LoVo (cell line): ENCODE measurements at regions not wholly inside any gene's neighbourhood (a gene's known extent, or its start where the extent isn't known, plus 50 kb on each side); places are given as distances from the start of the nearest gene placed in this dataset.

Experiments
- DNase-seq: peaks from one replicate; pipeline ENCODE4 v3.0.0-alpha.2; 2016; ENCODE audit warnings: low spot score

DNA sequence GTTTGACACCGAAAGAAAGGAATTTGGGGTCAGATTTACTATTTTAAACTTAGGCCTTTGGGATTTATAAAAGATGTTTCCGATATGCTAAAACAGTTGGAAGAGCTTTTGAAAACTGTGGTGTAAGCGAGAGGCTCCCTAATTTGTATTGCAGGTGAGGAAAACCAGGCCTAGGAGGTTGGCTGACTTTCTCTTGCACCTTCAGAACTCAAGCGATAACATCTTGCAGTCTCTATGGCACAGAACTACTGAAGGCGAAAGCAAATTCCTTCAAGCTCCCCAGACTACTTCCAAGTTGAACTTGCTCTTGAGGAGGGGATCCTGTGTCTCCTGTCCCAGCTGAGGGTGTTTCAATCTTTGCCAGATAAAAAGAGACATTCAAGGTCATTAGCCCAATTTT, 685.7 kb downstream of the ADGRL2 start:
- DNase-seq = no peak

DNA sequence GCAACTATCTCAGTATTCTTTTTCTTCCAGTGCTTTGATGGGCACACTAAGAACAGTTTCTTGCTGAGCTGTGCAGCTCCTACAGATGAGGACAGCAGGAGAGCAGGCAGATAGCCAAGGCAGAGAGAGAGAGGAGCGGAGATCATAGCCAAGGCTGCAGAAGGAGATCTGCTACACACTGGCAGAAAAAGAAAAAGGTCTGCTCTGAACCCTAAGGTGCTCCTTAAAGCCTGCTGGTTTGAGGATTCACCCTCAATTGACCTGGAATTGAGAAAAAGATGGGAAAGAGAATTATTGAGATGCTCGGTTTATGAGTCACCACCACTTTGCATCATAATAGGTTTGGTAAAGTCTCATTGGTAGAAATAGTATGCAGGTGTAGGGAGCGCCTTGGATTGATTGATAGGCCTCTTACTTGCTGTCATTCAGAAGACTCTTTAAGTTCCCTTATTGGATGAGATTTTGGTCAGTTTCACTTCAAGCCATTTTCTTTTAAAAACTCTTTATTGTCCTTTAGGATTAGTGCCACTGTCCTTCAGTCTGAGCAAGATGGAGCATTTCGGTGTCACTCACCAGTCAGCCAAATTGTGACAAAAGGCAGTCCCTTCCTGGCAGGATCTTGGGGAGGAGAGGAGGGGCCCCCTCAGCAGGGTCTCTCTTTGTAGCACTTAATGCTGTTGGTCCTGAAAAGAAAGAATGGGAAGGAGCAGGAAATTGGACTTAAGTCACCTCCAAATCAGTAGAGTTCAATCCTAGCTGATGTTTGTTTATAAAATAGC, 685.0 kb downstream of the ADGRL2 start:
- DNase-seq = no peak

DNA sequence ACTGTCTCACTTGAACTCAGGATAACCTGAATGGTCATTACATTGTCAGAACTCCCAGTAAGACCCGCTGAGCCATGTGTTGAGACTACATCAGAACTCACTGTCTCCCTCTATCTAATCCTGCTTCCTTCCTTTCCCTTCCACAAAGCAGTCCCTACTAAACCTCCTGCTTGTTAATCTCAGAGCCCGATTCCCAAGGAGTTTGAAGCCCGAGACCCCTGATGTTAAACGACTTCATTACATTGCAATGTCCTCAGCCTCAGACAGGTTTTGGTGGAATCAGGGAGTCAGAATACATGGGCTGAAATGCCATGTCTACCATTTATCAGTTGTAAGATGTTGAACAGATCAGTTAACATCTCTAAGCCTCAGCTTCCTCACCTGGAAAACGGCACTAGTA, 682.4 kb downstream of the ADGRL2 start:
- DNase-seq = no peak

DNA sequence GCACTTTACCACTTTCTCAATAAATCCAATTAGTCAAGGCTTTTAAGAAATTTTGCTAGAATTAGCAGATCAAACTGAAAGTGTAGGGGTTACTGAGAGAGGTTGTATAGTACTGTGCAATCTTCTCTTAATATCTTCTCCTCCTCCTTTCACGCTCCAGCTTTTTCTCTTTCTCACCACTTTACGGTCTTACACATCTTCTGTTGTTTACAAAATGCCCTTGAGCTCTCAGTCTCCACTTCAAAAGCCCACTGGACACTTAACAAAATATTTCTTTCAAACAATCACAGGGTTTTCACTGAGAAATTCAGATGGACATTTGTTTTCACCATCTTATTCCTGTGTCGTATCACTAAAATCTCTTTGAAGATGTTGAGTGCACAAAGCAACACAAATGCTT, 678.2 kb downstream of the ADGRL2 start:
- DNase-seq = no peak

DNA sequence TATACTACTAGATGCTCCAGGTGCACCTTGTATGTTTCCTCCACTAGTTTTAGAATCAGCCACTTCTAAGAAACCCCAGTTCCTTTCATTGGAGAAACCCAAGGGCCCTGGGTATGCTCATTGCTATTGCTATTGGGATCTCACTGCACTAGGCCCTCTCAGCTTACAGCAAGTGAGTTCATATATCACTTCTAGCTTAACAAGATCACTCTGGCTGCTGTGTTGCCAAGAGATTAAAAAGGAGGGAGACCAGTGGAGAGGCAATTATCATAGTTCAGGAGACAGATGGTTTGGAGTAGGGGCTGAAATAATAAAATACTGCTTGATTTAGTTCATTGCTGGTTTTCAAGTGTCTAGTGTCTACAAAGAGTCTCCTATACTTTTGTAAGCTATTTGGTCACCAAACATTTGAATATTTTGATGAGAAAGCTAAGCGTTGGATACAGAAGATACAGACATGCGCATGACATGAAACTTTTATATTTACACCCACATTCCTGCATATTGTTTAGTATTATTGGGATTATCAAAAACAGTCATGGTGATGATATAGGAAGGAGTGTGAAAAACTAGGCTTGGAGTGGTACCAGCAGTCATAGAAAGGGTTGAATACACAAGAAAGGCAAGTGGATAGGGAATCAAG, 671.9 kb downstream of the ADGRL2 start:
- DNase-seq = no peak

DNA sequence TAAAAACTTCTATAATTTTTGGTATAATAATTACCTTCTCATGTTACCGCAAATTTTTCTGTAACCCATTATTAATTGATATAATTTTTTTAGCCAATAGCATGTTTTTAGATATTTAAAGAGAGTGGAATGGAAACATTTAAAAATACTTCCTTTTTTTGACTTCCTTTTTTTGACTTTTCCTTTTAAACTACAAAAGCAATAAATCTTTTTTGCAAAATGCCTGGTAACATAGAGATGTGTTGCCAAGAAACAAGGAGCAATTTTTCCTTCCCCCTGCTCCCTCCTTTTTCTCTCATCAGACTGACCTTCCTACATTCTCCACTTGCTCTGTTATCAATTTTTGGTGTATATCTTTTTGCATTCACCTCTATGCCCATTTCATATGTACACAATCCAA, 666.2 kb downstream of the ADGRL2 start:
- no peak for DNase-seq

DNA sequence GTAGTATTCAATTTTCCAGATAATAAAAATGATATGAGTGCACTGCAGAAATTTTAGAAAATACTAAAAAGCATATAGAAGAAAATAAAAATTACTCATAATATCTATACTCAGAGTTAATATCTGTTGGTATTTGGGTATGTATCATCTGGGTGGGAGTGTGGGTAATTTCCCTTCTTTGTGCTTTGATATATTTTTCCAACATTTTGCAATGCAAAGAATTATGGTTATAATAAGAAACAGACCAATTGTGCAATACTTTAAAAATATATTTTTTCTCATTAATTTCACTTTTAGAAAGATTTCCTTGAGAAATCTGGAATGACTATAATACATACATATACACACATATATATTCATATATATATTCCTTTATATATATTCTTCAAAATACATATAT, 665.7 kb downstream of the ADGRL2 start:
- DNase-seq = no peak

DNA sequence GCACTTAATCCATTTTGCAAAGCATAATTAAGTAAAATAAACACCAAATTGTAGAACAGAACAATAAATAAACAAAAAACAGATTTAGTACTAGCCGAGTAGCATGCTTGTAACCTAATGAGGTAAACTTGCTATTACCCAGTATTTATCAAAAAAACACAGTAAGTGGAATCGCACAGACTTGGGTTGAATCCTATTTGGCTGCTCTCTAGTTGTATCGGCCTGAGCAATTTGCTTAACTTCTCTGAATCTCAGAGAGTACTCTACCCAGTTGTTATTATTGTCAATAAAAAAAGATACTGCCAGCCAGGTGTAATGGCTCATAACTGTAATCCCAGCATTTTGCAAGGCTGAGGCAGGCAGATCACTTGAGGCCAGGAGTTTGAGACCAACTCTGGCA, 664.3 kb downstream of the ADGRL2 start:
- DNase-seq = no peak

DNA sequence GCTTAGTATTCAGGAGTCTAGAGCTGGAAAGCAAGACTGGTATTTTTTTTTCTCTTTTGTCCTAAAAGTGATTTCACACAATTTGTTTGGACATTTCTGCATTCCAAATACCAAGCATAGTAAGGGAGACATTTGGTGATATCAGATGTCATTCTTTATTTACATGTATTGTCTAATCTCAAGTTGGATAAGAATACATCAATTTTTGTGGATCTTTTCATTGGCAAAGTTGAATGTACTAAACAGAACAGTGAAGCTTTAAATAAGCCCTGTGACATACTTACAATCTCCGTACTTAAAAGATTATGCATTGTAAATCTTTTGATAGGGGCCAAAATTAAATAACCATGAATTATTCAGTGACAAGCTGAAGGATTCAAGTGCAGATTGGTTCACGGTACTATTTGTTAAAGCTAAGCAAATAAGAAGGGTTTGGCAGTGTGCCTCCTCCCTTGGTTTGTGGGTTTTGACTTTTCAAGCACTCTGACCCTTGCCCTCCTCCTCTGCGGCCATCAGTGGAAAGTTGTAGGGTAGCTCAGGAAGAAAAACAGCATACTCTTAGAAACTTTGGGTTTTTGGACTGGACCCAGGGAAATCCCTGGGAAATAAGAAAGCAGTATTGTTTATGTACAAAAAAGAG, 663.7 kb downstream of the ADGRL2 start:
- no peak for DNase-seq

DNA sequence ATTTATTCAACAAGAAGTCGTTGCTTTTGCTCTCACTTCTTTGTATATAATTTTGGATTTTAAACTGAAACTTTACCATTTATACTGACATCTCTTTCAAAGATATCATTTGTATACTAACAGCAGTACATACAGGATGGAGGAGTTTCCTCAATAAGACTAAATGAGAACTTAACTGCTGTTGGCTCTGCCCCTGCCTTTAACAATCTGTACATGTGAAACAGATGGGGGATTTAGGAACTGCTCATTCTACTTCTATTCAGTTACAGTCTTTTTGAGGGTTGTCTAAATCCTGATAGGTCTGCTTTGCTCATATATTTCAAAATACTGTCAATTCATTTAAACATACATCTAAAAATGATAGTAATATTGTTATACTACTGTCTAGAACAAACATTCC, 663.2 kb downstream of the ADGRL2 start:
- no peak for DNase-seq

DNA sequence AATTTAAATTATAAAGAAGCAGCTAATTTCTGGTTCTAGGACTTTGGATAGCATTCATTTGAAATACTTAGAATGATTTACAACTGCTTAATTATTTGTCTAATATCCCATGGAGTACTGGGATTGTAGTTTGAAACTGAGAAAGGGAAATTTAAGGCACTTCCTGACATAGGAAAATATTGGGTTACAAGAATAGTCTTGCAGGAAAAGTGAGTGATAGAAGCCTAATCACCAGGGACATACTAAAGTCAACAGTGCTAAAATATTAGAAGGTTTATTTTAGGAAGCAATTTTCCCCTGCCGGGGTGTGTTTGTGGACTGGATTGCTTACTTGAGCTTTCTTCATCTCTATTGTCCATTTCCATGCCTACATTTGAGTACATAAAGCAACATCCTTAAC, 661.6 kb downstream of the ADGRL2 start:
- no peak for DNase-seq

DNA sequence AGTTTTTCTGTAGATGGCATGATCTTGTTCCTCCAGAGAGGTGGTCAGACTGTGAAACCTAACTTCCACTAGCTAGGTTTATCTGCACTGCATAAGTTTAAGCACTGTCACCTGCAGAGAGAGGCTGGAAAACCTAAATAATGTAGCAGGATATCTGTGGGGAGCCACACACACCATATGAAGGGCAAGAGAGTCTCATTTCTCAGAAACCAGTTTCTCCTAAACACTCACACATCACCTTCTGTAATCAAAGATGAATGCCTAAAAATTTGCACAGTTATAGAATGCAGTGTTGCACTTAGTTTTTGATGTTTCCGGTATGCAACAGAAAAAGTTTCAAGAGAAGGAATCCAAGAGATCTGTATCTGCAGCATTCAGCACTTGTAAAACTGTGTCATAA, 654.6 kb downstream of the ADGRL2 start:
- DNase-seq = no peak

DNA sequence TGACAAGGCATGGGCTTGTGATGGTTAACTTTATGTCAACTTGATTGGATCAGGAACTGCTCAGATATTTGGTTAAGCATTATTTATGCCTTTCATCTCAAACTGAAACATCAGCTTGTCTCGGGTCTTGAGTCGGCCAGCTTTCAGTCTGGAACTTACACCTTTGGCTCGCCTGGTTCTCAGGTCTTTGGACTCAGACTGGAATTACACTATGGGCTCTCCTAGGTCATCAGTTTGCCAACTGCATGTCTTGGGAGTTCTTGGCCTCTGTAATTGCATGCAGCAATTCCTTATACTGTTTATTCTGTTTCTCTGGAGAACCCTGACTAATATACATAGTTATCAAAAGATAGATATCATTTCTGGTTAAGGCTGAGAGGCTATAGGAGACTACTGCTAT, 653.7 kb downstream of the ADGRL2 start:
- no peak for DNase-seq

DNA sequence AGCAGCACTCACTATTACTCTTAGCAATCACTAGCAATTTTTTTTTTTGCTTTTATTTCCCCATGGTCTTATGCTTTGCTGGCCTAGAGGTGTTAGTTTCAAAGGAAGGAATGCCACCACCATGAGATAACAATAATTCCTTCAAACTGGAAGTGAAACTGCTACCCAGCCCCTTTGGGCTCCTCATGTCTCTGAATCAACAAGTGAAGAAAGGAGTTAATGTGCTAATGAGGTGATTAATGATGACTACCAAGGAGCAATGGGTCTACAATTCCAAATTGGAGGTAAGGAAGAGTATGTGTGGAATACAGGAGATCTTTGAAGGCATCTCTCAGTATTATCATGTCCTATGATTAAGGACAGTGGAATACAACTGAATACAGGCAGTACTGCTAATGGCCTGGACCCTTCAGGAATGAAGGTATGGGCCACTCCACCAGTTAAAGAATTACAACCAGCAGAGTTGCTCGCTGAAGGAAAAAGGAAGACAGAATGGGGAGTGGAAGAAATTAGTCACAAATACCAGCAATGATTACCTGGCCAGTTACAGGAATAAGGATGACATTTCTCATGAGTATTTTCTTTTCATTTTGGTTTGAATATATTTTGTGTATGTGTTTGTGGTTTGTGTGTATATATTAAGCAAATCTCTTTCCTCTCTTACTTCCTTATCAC, 652.9 kb downstream of the ADGRL2 start:
- no peak for DNase-seq

DNA sequence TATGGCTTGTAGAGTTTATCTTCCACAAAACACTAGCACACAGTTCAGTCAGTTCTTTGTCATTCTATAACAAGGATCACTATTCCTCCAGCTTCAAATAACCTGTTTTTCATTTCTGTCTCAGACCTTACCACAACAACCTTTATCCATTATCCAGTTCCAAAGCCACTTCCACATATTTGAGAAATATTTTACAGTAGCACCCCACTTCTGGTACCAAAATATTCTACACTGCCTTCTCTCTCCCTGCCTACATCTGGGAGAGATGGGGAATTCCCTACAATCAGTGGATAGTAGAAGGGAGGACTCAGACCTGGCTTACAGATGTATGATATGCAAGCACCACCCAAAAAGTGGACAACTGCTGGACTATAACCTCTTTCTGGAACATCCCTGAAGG, 651.4 kb downstream of the ADGRL2 start:
- DNase-seq = no peak

DNA sequence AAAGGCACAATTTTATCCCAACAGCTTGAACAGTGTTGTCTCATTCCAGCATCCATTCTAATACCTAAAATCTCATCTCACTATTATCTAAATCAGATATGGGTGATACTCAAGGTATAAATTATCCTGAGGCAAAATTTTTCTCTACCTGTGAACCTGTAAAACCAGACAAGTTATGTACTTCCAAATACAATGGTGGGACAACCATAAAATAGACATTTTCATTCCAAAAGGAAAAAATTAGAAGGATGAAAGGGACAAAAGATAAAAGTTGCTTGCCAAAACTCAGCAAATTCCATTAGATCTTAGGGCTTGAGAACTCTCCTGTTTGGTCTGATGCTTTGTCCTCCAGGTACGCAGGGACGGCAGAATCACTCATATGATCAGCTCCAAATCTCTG, 650.5 kb downstream of the ADGRL2 start:
- DNase-seq = no peak

DNA sequence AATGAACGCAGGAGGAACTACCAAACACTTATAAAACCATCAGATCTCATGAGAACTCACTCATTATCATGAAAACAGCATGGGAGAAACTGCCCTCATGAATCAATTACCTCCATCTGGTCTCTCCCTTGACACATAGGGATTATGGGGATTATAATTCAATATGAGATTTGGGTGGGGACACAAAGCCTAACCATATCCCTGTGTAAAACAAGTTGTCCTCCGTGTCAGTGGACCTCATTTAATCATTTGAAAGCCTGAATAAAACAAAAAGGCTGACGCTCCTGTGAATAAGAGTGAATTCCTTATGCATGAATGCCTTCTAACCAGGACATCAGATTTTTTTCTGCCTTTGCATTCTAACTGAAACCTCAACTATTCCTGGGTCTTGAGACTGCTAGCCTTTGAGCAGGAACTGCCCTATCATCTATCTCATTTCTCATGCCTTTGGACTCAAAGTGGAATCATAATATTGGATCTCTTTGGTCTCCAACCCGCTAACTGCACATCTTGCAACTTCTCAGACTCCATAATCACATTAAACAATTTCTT, 648.8 kb downstream of the ADGRL2 start:
- DNase-seq = no peak

DNA sequence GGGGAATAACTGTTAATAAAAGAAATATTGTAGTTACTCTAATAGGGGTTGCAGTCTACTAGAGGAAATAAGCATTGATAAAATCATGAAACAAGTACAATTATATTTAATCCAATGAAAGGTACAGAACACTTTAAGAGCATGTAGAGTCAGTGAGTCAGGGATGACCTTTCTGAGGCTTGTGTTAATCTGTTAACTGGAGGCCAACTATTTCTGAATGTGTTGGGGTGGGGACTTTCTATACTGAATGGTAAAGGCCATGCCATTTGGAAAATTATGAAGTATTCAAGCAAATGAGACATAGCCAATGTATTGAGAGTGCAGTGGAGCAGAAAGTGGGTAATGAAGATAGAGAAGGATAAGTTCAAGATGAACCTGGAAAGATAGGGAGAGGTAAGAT, 646.2 kb downstream of the ADGRL2 start:
- no peak for DNase-seq

DNA sequence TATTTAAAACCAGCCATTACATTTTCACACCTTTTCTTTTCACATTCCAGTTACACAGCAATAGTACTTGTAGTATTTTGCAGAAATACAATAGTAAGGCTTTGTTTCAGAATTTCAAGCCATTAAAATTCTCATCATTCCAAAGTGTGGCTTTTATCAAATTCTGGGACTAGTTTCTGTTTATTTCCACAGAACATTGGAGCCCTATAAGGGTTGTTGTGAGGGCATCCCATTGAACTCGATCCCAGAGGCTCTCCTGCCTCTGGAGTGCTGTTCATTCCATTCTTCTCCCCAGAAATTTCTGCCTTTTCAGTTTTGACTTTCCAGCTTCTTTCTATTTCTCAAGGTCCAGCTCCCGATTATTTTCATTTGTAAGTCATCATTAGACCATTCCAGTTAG, 645.5 kb downstream of the ADGRL2 start:
- no peak for DNase-seq

DNA sequence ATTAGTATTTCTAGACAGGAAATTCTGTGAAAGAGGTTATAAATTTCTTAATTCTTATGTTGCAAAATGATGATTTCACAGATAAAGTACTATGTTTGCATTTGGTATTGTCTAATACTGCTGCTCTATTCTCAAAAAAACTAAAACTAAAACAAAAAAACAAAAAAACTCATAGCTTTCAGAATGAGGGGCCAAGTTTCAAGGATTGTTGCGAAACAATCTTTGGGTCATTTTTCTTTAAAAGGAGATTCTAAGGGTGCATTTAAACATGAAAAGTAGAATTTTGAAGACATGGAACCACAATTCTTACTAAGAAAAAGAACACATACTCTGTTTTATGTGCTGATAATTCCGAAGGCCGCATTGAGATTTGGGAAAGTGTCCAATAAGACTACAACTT, 645.1 kb downstream of the ADGRL2 start:
- DNase-seq = no peak

DNA sequence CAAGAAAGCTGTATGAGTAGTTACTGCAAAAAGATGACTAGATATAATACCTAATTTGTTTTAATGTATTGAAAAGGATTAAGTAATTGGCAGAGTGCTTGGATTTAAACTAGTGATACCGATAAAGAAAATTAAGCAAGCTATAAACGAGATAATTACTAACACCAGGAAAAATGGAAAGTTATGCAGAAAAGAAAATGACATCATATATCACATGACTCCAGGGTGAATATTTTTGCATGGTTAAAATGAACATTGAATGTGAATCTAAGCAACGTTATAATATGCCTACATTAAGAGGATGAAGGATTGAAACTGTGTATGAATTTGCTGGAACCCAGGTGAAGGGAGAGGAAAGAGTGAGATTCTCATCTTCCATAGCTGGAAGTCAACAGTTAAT, 644.4 kb downstream of the ADGRL2 start:
- DNase-seq = no peak

DNA sequence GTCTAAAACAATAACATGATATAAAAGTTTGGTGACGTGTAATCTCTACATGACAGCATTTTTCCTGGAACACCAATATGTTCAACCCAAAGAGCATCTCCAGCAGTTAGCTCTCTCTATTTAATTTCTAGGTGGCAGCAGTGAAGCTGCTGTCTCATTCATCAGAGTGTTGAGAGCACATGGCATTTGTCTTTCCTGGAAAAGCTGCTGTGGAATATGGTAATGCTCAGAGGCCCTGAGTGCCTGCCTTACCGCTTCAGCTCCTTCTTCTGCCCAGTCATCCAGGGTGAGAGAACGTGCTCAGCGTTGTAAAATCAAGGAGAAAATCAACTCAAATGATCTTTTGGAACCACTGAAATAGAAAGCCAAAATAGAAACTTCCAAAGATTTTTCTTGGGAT, 640.7 kb downstream of the ADGRL2 start:
- no peak for DNase-seq
